Fibroblast of the aortic adventitia (primary cell): ENCODE measurements at regions not wholly inside any gene's neighbourhood (a gene's known extent, or its start where the extent isn't known, plus 50 kb on each side); places are given as distances from the start of the nearest gene placed in this dataset.

ENCODE experiments used
- DNase-seq: peaks from one replicate; pipeline ENCODE4 v3.0.0-alpha.2; 2010; ENCODE audit warnings: low read depth
- H3K4me3 ChIP-seq: 2 replicates; pipeline ENCODE4 v1.5.1; 2011; ENCODE audit warnings: low read depth, mild to moderate bottlenecking, control low read depth, low read length, moderate library complexity
- TF ChIP-seq, protein P1 (sequence below): IDR thresholded peaks from 2 replicates; pipeline ENCODE4 v1.5.1; 2011; ENCODE audit warnings: mild to moderate bottlenecking, low read length, control low read depth, inconsistent platforms; ENCODE audit not compliant: insufficient read depth

DNA sequence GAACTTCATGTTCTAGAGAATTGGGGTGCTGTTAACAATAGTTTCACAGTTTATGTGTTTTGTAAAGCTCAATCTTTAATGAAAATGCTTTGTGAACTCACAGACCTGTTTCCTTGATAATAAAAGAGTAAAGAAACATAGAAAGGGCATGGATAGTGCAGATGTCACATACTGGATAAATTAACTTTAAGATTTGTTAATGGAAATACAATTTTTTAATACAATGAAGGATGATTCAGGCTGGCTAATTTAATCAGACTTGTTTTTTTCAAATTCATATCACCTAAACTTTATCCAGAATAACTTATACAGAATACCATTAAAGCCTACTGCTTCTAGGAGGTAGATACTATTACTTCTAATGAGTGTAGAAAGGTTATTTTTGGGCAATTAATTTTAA lies 1033.5 kb upstream of the SLC10A2 start:
- DNase-seq, result no peak
- TF ChIP-seq, protein P1, sequence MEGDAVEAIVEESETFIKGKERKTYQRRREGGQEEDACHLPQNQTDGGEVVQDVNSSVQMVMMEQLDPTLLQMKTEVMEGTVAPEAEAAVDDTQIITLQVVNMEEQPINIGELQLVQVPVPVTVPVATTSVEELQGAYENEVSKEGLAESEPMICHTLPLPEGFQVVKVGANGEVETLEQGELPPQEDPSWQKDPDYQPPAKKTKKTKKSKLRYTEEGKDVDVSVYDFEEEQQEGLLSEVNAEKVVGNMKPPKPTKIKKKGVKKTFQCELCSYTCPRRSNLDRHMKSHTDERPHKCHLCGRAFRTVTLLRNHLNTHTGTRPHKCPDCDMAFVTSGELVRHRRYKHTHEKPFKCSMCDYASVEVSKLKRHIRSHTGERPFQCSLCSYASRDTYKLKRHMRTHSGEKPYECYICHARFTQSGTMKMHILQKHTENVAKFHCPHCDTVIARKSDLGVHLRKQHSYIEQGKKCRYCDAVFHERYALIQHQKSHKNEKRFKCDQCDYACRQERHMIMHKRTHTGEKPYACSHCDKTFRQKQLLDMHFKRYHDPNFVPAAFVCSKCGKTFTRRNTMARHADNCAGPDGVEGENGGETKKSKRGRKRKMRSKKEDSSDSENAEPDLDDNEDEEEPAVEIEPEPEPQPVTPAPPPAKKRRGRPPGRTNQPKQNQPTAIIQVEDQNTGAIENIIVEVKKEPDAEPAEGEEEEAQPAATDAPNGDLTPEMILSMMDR, result no peak
- H3K4me3 ChIP-seq, result no peak overlapping the region

DNA sequence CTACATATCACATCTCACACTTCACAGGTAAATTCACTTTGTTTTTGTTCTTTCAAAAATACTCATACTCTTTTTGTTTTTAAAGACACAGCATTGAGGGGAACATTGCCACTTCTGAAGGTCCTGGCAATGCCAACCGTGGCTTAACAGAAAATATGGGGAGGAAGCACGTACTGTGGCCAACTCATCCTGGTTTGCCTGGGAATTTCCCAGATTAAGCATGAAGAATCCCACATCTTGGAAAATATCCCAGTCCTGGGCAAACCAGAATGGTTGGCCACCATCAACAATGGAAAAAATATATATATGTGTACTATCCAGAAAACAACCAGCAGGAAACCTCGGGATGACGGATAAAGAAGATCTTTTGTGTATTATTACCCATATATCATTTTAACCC lies 1032.2 kb upstream of the SLC10A2 start:
- DNase-seq, result no peak
- no peak overlapping the region for H3K4me3 ChIP-seq
- TF ChIP-seq, protein P1, result no peak

DNA sequence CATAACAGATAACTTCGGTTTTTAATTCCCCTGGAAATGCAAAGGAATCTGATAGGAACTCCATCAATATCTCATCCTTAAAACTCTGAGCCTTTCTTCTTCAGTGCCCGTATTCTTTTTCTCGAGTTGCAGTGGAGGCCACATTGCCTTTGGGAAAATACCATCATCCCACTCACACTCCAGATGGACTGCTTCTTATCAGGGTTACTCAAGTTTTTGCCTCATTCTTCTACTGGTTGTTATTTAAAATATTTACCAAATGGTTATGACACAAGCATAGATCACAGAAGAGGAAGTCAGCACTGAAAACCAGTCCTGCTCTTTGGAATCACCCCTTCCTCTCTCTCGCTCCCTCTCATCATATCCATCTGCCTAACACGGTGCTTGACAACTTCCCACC lies 1020.5 kb upstream of the SLC10A2 start:
- TF ChIP-seq, protein P1, result no peak
- peak; percentile 21 for DNase-seq
- no peak overlapping the region for H3K4me3 ChIP-seq

DNA sequence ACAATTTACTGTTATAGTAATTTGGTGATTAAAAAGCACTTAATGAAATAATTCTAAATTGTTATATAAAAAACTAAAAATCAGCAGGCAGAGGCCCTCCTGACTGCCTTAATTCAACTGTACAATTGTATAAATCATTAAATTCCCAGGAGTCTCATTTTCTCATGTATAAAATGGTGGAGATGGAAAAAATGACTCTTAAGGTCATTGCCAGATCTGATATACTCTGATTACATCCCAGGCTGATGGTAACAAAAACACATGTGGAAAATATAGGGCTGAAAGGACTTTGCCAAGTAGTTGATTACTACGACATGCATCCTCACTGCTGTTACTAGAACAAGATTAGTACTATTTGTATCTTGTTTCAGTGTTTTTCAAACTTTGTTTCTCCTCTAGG lies 1020.0 kb upstream of the SLC10A2 start:
- DNase-seq, result peak; percentile 36
- TF ChIP-seq, protein P1, result no peak
- H3K4me3 ChIP-seq, result no peak overlapping the region

DNA sequence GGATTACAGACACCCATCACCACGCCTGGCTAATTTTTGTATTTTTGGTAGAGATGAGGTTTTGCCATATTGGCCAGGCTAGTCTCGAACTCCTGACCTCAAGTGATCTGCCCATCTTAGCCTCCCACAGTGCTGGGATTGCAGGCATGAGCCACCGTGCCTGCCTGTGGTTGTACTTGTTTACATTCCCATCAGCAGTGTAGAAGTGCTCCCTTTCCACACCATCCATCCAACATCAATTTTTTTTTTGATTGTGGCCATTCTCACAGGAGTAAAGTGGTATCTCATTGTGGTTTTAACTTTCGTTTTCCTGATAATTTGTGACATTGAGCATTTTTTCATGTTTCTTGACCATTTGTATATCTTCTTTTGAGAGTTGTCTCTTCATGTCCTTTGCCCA lies 1019.4 kb upstream of the SLC10A2 start:
- H3K4me3 ChIP-seq, result no peak overlapping the region
- no peak for DNase-seq
- TF ChIP-seq, protein P1, result no peak

DNA sequence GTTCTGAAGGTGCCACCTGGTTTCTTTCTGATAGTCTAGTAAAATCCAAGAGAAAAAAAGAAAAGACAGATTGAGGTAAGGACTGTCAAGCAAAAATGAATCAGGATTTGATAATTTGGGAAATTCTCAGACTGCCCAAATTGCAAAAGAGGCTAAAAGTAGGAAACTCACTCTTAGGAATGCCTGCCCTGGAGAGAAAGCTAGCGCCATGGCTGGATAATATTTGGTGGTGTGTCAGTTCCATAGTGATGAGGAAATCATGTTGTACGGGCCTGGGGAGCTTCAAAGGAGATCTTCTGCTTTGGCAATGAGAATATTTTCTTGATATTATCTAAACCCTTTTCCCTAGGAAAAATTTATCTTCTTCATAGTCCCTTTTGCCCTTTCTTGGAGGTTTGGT lies 1008.1 kb upstream of the SLC10A2 start:
- no peak overlapping the region for H3K4me3 ChIP-seq
- no peak for DNase-seq
- TF ChIP-seq, protein P1, result no peak

DNA sequence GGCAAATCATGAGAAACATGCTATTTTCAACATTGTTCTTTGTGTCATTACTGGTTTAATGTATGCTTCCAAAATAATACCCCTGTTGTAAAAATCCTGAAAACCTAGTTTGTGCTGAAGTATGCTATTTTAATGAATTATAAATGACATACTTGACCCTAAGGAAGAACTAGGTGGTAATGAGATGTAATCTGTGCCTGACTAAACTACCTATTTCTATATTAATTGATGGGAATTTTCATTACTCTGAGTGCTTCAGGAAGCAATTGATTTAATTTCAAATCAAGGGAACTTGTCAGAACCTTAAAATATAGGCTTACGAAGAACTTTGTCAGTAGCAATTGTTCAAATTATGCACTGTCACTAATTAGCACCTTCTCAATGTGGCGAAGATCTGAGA lies 1005.6 kb upstream of the SLC10A2 start:
- TF ChIP-seq, protein P1, result no peak
- H3K4me3 ChIP-seq, result no peak overlapping the region
- DNase-seq, result no peak
